Upper lobe of right lung (tissue), 1 donor: ENCODE measurements at regions not wholly inside any gene's neighbourhood (a gene's known extent, or its start where the extent isn't known, plus 50 kb on each side); places are given as distances from the start of the nearest gene placed in this dataset.

Experiments
- ATAC-seq: fragments of 200-7000 bp; cut with Tn5 transposase; one replicate; pipeline ENCODE4 v1.9.1; 2020; ENCODE audit warnings: mild to moderate bottlenecking, moderate library complexity
- DNase-seq: peaks from one replicate; pipeline ENCODE4 v3.0.0-alpha.2; 2020
- H3K27ac ChIP-seq: fragments of 200-600 bp; one replicate; pipeline ENCODE4 v1.8.0; 2022
- H3K27me3 ChIP-seq: fragments of 200-600 bp; one replicate; pipeline ENCODE4 v1.8.0; 2022; ENCODE audit warnings: mild to moderate bottlenecking
- H3K36me3 ChIP-seq: fragments of 200-600 bp; one replicate; pipeline ENCODE4 v1.8.0; 2022
- H3K4me1 ChIP-seq: fragments of 200-600 bp; one replicate; pipeline ENCODE4 v1.8.0; 2022
- H3K4me3 ChIP-seq: fragments of 200-600 bp; one replicate; pipeline ENCODE4 v1.8.0; 2022; ENCODE audit warnings: mild to moderate bottlenecking
- H3K9me3 ChIP-seq: fragments of 200-600 bp; one replicate; pipeline ENCODE4 v1.8.0; 2022
- intact Hi-C: fragments of 100-400 bp; cut with DNase I; formaldehyde crosslinking; loops from one replicate; pipeline ENCODE4 v1.11.0; 2022
- TF ChIP-seq, protein P1 (sequence below): fragments of 200-600 bp; IDR thresholded peaks from one replicate; pipeline ENCODE4 v1.8.0; 2022; ENCODE audit warnings: antibody characterized with exemption
- donor health status: DM: no; HTN: yes; CAD: no; lungs with severe emphysema.

DNA sequence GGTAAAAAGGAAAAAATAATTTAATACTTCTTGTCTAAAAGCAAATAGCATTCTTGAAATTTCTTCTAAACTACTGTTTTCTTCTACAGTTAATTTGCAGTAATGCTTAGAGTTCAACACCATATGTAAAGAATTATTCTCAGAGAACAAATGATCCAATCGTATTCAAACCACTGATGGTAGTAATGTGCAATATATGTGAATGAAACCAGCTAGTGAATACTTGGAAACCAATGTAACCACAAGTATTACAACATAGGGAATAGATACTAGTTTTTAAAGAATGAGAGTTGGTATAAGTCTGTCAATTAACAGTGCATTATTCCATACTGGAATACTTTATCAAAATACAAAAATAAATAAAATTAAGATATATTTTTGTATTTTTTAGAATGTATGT is 850.0 kb downstream of the DIPK2A start:
- ATAC-seq: no peak
- no peak overlapping the region for H3K4me3 ChIP-seq
- no peaks in the 10 kb centered on the region for H3K36me3 ChIP-seq
- TF ChIP-seq, protein P1, sequence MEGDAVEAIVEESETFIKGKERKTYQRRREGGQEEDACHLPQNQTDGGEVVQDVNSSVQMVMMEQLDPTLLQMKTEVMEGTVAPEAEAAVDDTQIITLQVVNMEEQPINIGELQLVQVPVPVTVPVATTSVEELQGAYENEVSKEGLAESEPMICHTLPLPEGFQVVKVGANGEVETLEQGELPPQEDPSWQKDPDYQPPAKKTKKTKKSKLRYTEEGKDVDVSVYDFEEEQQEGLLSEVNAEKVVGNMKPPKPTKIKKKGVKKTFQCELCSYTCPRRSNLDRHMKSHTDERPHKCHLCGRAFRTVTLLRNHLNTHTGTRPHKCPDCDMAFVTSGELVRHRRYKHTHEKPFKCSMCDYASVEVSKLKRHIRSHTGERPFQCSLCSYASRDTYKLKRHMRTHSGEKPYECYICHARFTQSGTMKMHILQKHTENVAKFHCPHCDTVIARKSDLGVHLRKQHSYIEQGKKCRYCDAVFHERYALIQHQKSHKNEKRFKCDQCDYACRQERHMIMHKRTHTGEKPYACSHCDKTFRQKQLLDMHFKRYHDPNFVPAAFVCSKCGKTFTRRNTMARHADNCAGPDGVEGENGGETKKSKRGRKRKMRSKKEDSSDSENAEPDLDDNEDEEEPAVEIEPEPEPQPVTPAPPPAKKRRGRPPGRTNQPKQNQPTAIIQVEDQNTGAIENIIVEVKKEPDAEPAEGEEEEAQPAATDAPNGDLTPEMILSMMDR: no peak
- intact Hi-C loops: no loop called here
- H3K9me3 ChIP-seq: no peaks in the 10 kb centered on the region
- no peak for DNase-seq
- H3K27ac ChIP-seq: no peak overlapping the region
- H3K4me1 ChIP-seq: no peaks in the 10 kb centered on the region
- H3K27me3 ChIP-seq: no peaks in the 10 kb centered on the region

GRCh38 chr3:144822671-144823070 is 851.0 kb downstream of the DIPK2A start:
- no peaks in the 10 kb centered on the region for H3K4me1 ChIP-seq
- intact Hi-C loops: no loop called here
- TF ChIP-seq, protein P1: no peak
- ATAC-seq (no peak), DNase-seq (no peak)
- no peak overlapping the region for H3K27ac ChIP-seq
- H3K4me3 ChIP-seq: no peak overlapping the region
- H3K27me3 ChIP-seq: no peaks in the 10 kb centered on the region
- no peaks in the 10 kb centered on the region for H3K36me3 ChIP-seq
- H3K9me3 ChIP-seq: no peaks in the 10 kb centered on the region

GRCh38 chr3:144831955-144832716 is 860.5 kb downstream of the DIPK2A start:
- H3K27ac ChIP-seq: no peak overlapping the region
- intact Hi-C loops: no loop called here

GRCh38 chr3:144839991-144840390 is 868.4 kb downstream of the DIPK2A start:
- TF ChIP-seq, protein P1: no peak
- no peak for DNase-seq
- no peak for ATAC-seq
- no peaks in the 10 kb centered on the region for H3K9me3 ChIP-seq
- H3K4me1 ChIP-seq: no peaks in the 10 kb centered on the region
- no peak overlapping the region for H3K4me3 ChIP-seq
- intact Hi-C loops: no loop called here
- no peaks in the 10 kb centered on the region for H3K27me3 ChIP-seq
- H3K36me3 ChIP-seq: no peaks in the 10 kb centered on the region
- H3K27ac ChIP-seq: no peak overlapping the region

More at GRCh38 chr3:144831955-144832716, 860.5 kb downstream of the DIPK2A start:
- H3K9me3 ChIP-seq: no peaks in the 10 kb centered on the region
- no peaks in the 10 kb centered on the region for H3K27me3 ChIP-seq
- ATAC-seq (no peak), DNase-seq (no peak)
- H3K36me3 ChIP-seq: no peaks in the 10 kb centered on the region
- H3K4me1 ChIP-seq: no peaks in the 10 kb centered on the region
- TF ChIP-seq, protein P1: no peak
- H3K4me3 ChIP-seq: no peak overlapping the region

DNA sequence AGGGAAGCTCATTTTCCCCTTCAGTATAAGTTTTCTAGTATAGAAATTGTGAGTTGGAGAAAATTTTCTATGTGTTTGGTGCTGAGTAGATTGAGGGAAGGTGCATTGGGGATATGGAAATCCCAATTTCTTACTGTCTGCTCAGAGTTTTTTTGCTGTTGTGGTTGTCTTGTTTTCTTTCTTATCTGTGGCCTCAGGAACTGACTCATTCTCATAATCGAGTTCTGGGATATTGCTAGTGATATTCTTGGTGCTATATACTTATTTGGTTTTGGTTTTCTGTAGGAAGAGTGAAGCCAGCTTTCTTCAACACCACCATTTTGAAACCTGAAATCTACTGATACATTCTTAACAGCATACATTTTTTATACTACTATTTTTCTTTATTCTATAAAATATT is 869.2 kb downstream of the DIPK2A start:
- Histone ChIP-seq H3K27me3 (no peaks in the 10 kb centered on the region), H3K4me3 (no peak overlapping the region), H3K4me1 (no peaks in the 10 kb centered on the region), H3K36me3 (no peaks in the 10 kb centered on the region), H3K27ac (no peak overlapping the region), H3K9me3 (no peaks in the 10 kb centered on the region)
- intact Hi-C loops: no loop called here
- no peak for DNase-seq
- ATAC-seq: no peak
- TF ChIP-seq, protein P1: no peak

DNA sequence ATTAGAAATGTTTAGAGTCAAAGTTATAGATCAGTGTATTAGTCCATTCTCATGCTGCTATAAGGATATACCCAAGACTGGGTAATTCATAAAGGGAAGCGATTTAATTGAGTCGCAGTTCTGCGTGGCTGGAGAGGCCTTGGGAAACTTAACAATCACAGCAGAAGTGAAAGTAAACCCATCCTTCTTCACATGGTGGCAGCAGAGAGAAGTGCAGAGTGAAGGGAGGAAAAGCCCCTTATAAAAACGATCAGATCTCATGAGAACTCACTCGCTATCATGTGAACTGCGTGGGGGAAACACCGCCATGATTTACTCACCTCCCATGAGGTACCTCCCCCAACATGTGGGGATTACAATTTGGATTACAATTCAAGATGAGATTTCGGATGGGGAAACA is 871.5 kb downstream of the DIPK2A start:
- TF ChIP-seq, protein P1: no peak
- ATAC-seq: peak; percentile 40
- intact Hi-C loops: no loop called here
- Histone ChIP-seq H3K27ac (no peak overlapping the region), H3K4me1 (no peaks in the 10 kb centered on the region), H3K9me3 (no peaks in the 10 kb centered on the region), H3K36me3 (no peaks in the 10 kb centered on the region), H3K27me3 (no peaks in the 10 kb centered on the region), H3K4me3 (no peak overlapping the region)
- no peak for DNase-seq
